Mucosa of descending colon (tissue), 3 donors: ENCODE measurements at regions not wholly inside any gene's neighbourhood (a gene's known extent, or its start where the extent isn't known, plus 50 kb on each side); places are given as distances from the start of the nearest gene placed in this dataset.
A peak's percentile ranks its signal among the peaks of the same experiment; 100 is the strongest.

Experiments used
- ATAC-seq: fragments of 200-7000 bp; cut with Tn5 transposase; one replicate; pipeline ENCODE4 v1.9.1; 2020; ENCODE audit warnings: mild to moderate bottlenecking, moderate library complexity
- DNase-seq, 3 donors: peaks; one replicate each; pipeline ENCODE4 v3.0.0-alpha.2; 2020
- H3K36me3 ChIP-seq: fragments of 200-600 bp; one replicate; pipeline ENCODE4 v1.8.0; 2021; ENCODE audit warnings: low read depth, mild to moderate bottlenecking
- H3K4me1 ChIP-seq: fragments of 200-600 bp; one replicate; pipeline ENCODE4 v1.8.0; 2021; ENCODE audit warnings: low read depth, mild to moderate bottlenecking
- H3K4me3 ChIP-seq: fragments of 200-600 bp; one replicate; pipeline ENCODE4 v1.8.0; 2021; ENCODE audit warnings: mild to moderate bottlenecking
- H3K9me3 ChIP-seq: fragments of 200-600 bp; one replicate; pipeline ENCODE4 v1.8.0; 2021; ENCODE audit warnings: mild to moderate bottlenecking
- CTCF ChIP-seq: fragments of 200-600 bp; IDR thresholded peaks from one replicate; pipeline ENCODE4 v1.8.0; 2022; ENCODE audit warnings: antibody characterized with exemption, mild to moderate bottlenecking
- intact Hi-C, 2 donors: fragments of 100-400 bp; cut with DNase I in 1 of 2; cut with micrococcal nuclease in 1 of 2; formaldehyde crosslinking; loops; one replicate each; pipeline versions ENCODE4 v1.11.0 to v1.11.1; 2022; cut with DNase I, micrococcal nuclease
- donor health status: DM: no; HTN: no; CAD: no; lungs with moderate emphysema.
- donor health status: DM: no; HTN: no; CAD: no.
- donor health status: DM: no; HTN: yes; CAD: no.

GRCh38 chr4:98780926-98781325 is 122.5 kb upstream of the TSPAN5 start:
- intact Hi-C loops = no loop called here
- no peak overlapping the region for H3K4me3 ChIP-seq
- DNase-seq = no peak
- no peak for TF ChIP-seq CTCF
- H3K9me3 ChIP-seq = no peaks in the 10 kb centered on the region
- ATAC-seq = no peak
- H3K4me1 ChIP-seq = peaks cover 12% of the 10 kb centered on the region
- no peaks in the 10 kb centered on the region for H3K36me3 ChIP-seq

GRCh38 chr4:98779088-98779487 is 120.7 kb upstream of the TSPAN5 start:
- Histone ChIP-seq H3K9me3 (no peaks in the 10 kb centered on the region), H3K36me3 (no peaks in the 10 kb centered on the region), H3K4me3 (no peak overlapping the region), H3K4me1 (peaks cover 10% of the 10 kb centered on the region)
- ATAC-seq = peak; percentile 17
- DNase-seq = no peak
- TF ChIP-seq CTCF = no peak
- intact Hi-C loops = no loop called here

- Histone ChIP-seq H3K9me3 (no peaks in the 10 kb centered on the region), H3K4me1 (peaks cover 10% of the 10 kb centered on the region), H3K36me3 (no peaks in the 10 kb centered on the region), H3K4me3 (no peak overlapping the region)
- ATAC-seq = peak; percentile 97
- TF ChIP-seq CTCF = no peak
- intact Hi-C loops = no loop called here
- DNase-seq = peak in 1 of 3 donors; percentile 59
These were observed 119.8 kb upstream of the TSPAN5 start for GRCh38 chr4:98778206-98778605.

GRCh38 chr4:98775672-98776071 is 117.3 kb upstream of the TSPAN5 start:
- H3K4me3 ChIP-seq = no peak overlapping the region
- H3K9me3 ChIP-seq = no peaks in the 10 kb centered on the region
- DNase-seq = no peak
- ATAC-seq = no peak
- intact Hi-C loops = no loop called here
- peaks cover 10% of the 10 kb centered on the region for H3K4me1 ChIP-seq
- no peak for TF ChIP-seq CTCF
- H3K36me3 ChIP-seq = no peaks in the 10 kb centered on the region

- H3K36me3 ChIP-seq = no peaks in the 10 kb centered on the region
- H3K9me3 ChIP-seq = peaks cover 5% of the 10 kb centered on the region
- H3K4me3 ChIP-seq = no peak overlapping the region
- peaks cover 5% of the 10 kb centered on the region for H3K4me1 ChIP-seq
- DNase-seq (no peak), ATAC-seq (peak; percentile 17)
- no peak for TF ChIP-seq CTCF
- intact Hi-C loops = no loop called here
These were observed 115.2 kb upstream of the TSPAN5 start for GRCh38 chr4:98773638-98774037.

- ATAC-seq = peak; percentile 84
- Histone ChIP-seq H3K4me3 (no peak overlapping the region), H3K9me3 (peaks cover 5% of the 10 kb centered on the region), H3K36me3 (no peaks in the 10 kb centered on the region), H3K4me1 (no peaks in the 10 kb centered on the region)
- no peak for TF ChIP-seq CTCF
- DNase-seq = no peak
- intact Hi-C loops = no loop called here
These were observed 113.7 kb upstream of the TSPAN5 start for GRCh38 chr4:98771959-98772632.
